Nephron progenitor cell (in vitro differentiated cells): ENCODE measurements at regions not wholly inside any gene's neighbourhood (a gene's known extent, or its start where the extent isn't known, plus 50 kb on each side); places are given as distances from the start of the nearest gene placed in this dataset.

Source experiments
- DNase-seq: peaks from one replicate; pipeline ENCODE4 v3.0.0; 2021
- H3K27ac Mint-ChIP-seq: 2 replicates; pipeline ENCODE4 v1.8.0; 2021; ENCODE audit warnings: mild to moderate bottlenecking, moderate library complexity, mixed read lengths
- H3K27me3 Mint-ChIP-seq: 2 replicates; pipeline ENCODE4 v1.8.0; 2021; ENCODE audit warnings: mild to moderate bottlenecking, low read depth, mixed read lengths; ENCODE audit not compliant: poor library complexity
- H3K36me3 Mint-ChIP-seq: 2 replicates; pipeline ENCODE4 v1.8.0; 2021; ENCODE audit warnings: low read depth, mixed read lengths
- H3K4me1 Mint-ChIP-seq: 2 replicates; pipeline ENCODE4 v1.8.0; 2021; ENCODE audit warnings: mixed read lengths
- H3K4me3 Mint-ChIP-seq: 2 replicates; pipeline ENCODE4 v1.8.0; 2021; ENCODE audit warnings: mild to moderate bottlenecking, moderate library complexity, mixed read lengths
- H3K9me3 Mint-ChIP-seq: 2 replicates; pipeline ENCODE4 v1.8.0; 2021; ENCODE audit warnings: mild to moderate bottlenecking, moderate library complexity, mixed read lengths
- CTCF ChIP-seq: fragments of 200-600 bp; sonication (generic); IDR thresholded peaks from 2 replicates; pipeline ENCODE4 v1.5.0; 2021; ENCODE audit warnings: antibody characterized with exemption

- no peak overlapping the region for H3K27ac Mint-ChIP-seq
- H3K9me3 Mint-ChIP-seq, result peaks cover 8% of the 10 kb centered on the region
- no peaks in the 10 kb centered on the region for H3K4me1 Mint-ChIP-seq
- H3K36me3 Mint-ChIP-seq, result no peaks in the 10 kb centered on the region
- peaks cover 2% of the 10 kb centered on the region for H3K27me3 Mint-ChIP-seq
- no peak for DNase-seq
- no peak overlapping the region for H3K4me3 Mint-ChIP-seq
- TF ChIP-seq CTCF, result no peak
Observed at GRCh38 chr2:171608168-171608567, 79.1 kb upstream of the DYNC1I2 start.

- TF ChIP-seq CTCF, result no peak
- no peak for DNase-seq
- Mint-ChIP-seq H3K4me1 (no peaks in the 10 kb centered on the region), H3K27me3 (peaks cover 7% of the 10 kb centered on the region), H3K27ac (no peak overlapping the region), H3K9me3 (peaks cover 8% of the 10 kb centered on the region), H3K4me3 (no peak overlapping the region), H3K36me3 (no peaks in the 10 kb centered on the region)
Observed at GRCh38 chr2:171610824-171611223, 76.4 kb upstream of the DYNC1I2 start.

- H3K27ac Mint-ChIP-seq, result no peak overlapping the region
- H3K9me3 Mint-ChIP-seq, result no peaks in the 10 kb centered on the region
- DNase-seq, result no peak
- no peaks in the 10 kb centered on the region for H3K4me1 Mint-ChIP-seq
- H3K4me3 Mint-ChIP-seq, result no peak overlapping the region
- H3K36me3 Mint-ChIP-seq, result no peaks in the 10 kb centered on the region
- TF ChIP-seq CTCF, result no peak
- peaks cover 12% of the 10 kb centered on the region for H3K27me3 Mint-ChIP-seq
Observed at GRCh38 chr2:171615069-171615468, 72.2 kb upstream of the DYNC1I2 start.

- H3K27me3 Mint-ChIP-seq, result peaks cover 19% of the 10 kb centered on the region
- no peak overlapping the region for H3K27ac Mint-ChIP-seq
- TF ChIP-seq CTCF, result no peak
- no peak overlapping the region for H3K4me3 Mint-ChIP-seq
- no peaks in the 10 kb centered on the region for H3K9me3 Mint-ChIP-seq
- H3K36me3 Mint-ChIP-seq, result no peaks in the 10 kb centered on the region
- no peaks in the 10 kb centered on the region for H3K4me1 Mint-ChIP-seq
- DNase-seq, result no peak
Observed at GRCh38 chr2:171617981-171618380, 69.3 kb upstream of the DYNC1I2 start.

GRCh38 chr2:171625006-171625405 is 62.3 kb upstream of the DYNC1I2 start:
- Mint-ChIP-seq H3K9me3 (peaks cover 26% of the 10 kb centered on the region), H3K4me1 (no peaks in the 10 kb centered on the region), H3K27me3 (peaks cover 7% of the 10 kb centered on the region), H3K36me3 (no peaks in the 10 kb centered on the region), H3K27ac (no peak overlapping the region), H3K4me3 (no peak overlapping the region)
- DNase-seq, result no peak
- TF ChIP-seq CTCF, result no peak

GRCh38 chr2:171626949-171627348 is 60.3 kb upstream of the DYNC1I2 start:
- Mint-ChIP-seq H3K4me1 (no peaks in the 10 kb centered on the region), H3K27me3 (peaks cover 3% of the 10 kb centered on the region), H3K36me3 (no peaks in the 10 kb centered on the region), H3K27ac (no peak overlapping the region), H3K9me3 (peaks cover 45% of the 10 kb centered on the region), H3K4me3 (no peak overlapping the region)
- no peak for DNase-seq
- TF ChIP-seq CTCF, result no peak
